HL-60 (cell line): ENCODE measurements at regions not wholly inside any gene's neighbourhood (a gene's known extent, or its start where the extent isn't known, plus 50 kb on each side); places are given as distances from the start of the nearest gene placed in this dataset.

ENCODE experiments used
- DNase-seq, 2 experiments: peaks; one replicate each; pipeline ENCODE4 v3.0.0-alpha.2; 2010 to 2020; ENCODE audit warnings: low read depth in 1 of 2, low spot score in 1 of 2
- H3K27ac ChIP-seq: fragments of 250-450 bp; sonication (Bioruptor Pico); replicated peaks from 2 replicates; pipeline ENCODE4 v1.5.1; 2020; ENCODE audit warnings: mild to moderate bottlenecking, moderate library complexity
- H3K27me3 ChIP-seq: fragments of 250-450 bp; sonication (Bioruptor Pico); 2 replicates; pipeline ENCODE4 v1.5.1; 2021; ENCODE audit warnings: mild to moderate bottlenecking, moderate library complexity; ENCODE audit not compliant: insufficient read depth, poor library complexity, severe bottlenecking
- H3K4me3 ChIP-seq: replicated peaks from 2 replicates; pipeline ENCODE4 v1.5.1; 2011; ENCODE audit warnings: mild to moderate bottlenecking, control low read depth, low read length; ENCODE audit not compliant: insufficient read depth
- CTCF ChIP-seq: IDR thresholded peaks from one replicate; pipeline ENCODE4 v1.5.1; 2011; ENCODE audit warnings: low read length, control low read depth, inconsistent platforms; ENCODE audit not compliant: insufficient read depth
- GABPA ChIP-seq: IDR thresholded peaks from 2 replicates; pipeline ENCODE4 v1.6.1; 2012; ENCODE audit warnings: low read depth
- POLR2AphosphoS5 ChIP-seq: IDR thresholded peaks from 2 replicates; pipeline ENCODE4 v1.6.1; 2012; ENCODE audit warnings: low read depth
- SPI1 ChIP-seq: IDR thresholded peaks from 2 replicates; pipeline ENCODE4 v1.6.1; 2012; ENCODE audit warnings: low read depth, mild to moderate bottlenecking, borderline replicate concordance
- TF ChIP-seq, protein P1 (sequence below): IDR thresholded peaks from 2 replicates; pipeline ENCODE4 v1.6.1; 2012; ENCODE audit warnings: low read depth; ENCODE audit not compliant: insufficient replicate concordance

DNA sequence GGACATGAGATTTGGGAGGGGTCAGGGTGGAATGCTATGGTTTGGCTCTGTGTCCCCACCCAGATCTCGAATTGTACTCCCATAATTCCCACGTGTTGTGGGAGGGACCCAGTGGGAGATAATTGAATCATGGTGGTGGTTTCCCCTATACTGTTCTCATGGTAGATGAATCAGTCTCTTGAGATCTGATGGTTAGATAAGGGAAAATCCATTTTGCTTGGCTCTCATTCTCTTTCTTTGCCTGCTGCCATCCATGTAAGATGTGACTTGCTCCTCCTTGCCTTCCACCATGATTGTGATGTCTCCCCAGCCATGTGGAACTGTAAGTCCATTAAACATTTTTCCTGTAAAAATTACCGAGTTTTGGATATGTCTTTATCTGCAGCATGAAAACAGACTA lies 80.9 kb upstream of the GALNT5 start:
- peaks cover 3% of the 10 kb centered on the region for H3K27me3 ChIP-seq
- no peak overlapping the region for H3K27ac ChIP-seq
- no peak overlapping the region for H3K4me3 ChIP-seq
- DNase-seq, result no peak
- TF ChIP-seq POLR2AphosphoS5 (no peak), SPI1 (no peak), GABPA (no peak)
- TF ChIP-seq, protein P1, sequence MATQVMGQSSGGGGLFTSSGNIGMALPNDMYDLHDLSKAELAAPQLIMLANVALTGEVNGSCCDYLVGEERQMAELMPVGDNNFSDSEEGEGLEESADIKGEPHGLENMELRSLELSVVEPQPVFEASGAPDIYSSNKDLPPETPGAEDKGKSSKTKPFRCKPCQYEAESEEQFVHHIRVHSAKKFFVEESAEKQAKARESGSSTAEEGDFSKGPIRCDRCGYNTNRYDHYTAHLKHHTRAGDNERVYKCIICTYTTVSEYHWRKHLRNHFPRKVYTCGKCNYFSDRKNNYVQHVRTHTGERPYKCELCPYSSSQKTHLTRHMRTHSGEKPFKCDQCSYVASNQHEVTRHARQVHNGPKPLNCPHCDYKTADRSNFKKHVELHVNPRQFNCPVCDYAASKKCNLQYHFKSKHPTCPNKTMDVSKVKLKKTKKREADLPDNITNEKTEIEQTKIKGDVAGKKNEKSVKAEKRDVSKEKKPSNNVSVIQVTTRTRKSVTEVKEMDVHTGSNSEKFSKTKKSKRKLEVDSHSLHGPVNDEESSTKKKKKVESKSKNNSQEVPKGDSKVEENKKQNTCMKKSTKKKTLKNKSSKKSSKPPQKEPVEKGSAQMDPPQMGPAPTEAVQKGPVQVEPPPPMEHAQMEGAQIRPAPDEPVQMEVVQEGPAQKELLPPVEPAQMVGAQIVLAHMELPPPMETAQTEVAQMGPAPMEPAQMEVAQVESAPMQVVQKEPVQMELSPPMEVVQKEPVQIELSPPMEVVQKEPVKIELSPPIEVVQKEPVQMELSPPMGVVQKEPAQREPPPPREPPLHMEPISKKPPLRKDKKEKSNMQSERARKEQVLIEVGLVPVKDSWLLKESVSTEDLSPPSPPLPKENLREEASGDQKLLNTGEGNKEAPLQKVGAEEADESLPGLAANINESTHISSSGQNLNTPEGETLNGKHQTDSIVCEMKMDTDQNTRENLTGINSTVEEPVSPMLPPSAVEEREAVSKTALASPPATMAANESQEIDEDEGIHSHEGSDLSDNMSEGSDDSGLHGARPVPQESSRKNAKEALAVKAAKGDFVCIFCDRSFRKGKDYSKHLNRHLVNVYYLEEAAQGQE, result no peak

DNA sequence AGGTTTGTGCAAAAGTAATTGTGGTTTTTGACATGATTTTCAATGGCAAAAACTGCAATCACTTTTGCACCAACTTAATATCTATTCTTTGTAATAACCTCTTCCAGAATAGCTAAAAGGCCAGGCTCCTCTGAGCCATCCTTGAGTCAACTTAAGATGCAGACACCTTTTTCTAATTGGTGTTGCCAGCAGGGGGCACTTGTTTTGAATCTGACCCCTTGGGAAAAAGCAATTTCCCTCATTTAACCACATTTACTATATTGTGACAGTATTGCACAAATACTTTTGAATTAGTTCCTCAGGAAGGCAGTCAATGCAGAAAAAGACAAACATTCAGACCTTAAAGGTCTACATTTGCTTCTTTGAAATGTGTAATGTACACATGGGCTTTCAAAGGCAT lies 78.6 kb upstream of the GALNT5 start:
- peak; percentile 10 to 23 for DNase-seq
- Histone ChIP-seq H3K27me3 (peaks cover 3% of the 10 kb centered on the region), H3K4me3 (no peak overlapping the region), H3K27ac (no peak overlapping the region)
- no peak for TF ChIP-seq SPI1
- no peak for TF ChIP-seq POLR2AphosphoS5
- TF ChIP-seq GABPA, result no peak
- no peak for TF ChIP-seq CTCF
- TF ChIP-seq, protein P1, result no peak

- Histone ChIP-seq H3K27me3 (peaks cover 3% of the 10 kb centered on the region), H3K27ac (no peak overlapping the region), H3K4me3 (no peak overlapping the region)
- DNase-seq, result no peak
- no peak for TF ChIP-seq SPI1
- TF ChIP-seq CTCF, result no peak
- TF ChIP-seq GABPA, result no peak
- TF ChIP-seq POLR2AphosphoS5, result no peak
- TF ChIP-seq, protein P1, result no peak
Measured at GRCh38 chr2:157179324-157180105, 78.0 kb upstream of the GALNT5 start.
